OCI-LY7 (cell line): ENCODE measurements at regions not wholly inside any gene's neighbourhood (a gene's known extent, or its start where the extent isn't known, plus 50 kb on each side); places are given as distances from the start of the nearest gene placed in this dataset.

Source experiments
- EZH2phosphoT487 ChIP-seq: fragments of 200-600 bp; sonication (generic); IDR thresholded peaks from 2 replicates; pipeline ENCODE4 v1.6.1; 2018; ENCODE audit warnings: low read depth, borderline replicate concordance, mild to moderate bottlenecking, mixed run types, antibody characterized with exemption, low read length, moderate library complexity, mixed read lengths
- TF ChIP-seq, protein P1 (sequence below): fragments of 200-600 bp; sonication (generic); conservative IDR thresholded peaks from 2 replicates; pipeline ENCODE4 v1.5.1; 2014; ENCODE audit warnings: mild to moderate bottlenecking, antibody characterized with exemption, low read length, moderate library complexity, mixed read lengths

DNA sequence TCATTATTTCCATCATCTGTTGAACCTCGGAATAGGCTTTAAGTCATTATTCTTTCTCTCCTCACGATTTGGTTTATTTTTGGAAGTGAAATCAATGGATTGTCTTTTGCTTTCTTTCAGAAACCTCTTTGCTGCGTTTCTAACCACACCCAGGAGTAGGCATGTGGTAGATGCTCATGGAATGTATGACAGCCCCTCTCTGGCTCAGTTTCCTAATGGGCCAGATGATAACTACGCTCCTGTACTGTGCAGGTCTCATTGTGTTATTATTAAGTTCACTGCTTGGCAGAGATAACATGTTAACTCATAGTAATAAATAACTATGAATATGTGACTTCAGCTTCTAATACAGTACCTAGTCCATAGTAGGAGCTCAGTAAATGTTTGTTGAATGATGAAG lies 175.5 kb upstream of the KLF4 start:
- TF ChIP-seq, protein P1, sequence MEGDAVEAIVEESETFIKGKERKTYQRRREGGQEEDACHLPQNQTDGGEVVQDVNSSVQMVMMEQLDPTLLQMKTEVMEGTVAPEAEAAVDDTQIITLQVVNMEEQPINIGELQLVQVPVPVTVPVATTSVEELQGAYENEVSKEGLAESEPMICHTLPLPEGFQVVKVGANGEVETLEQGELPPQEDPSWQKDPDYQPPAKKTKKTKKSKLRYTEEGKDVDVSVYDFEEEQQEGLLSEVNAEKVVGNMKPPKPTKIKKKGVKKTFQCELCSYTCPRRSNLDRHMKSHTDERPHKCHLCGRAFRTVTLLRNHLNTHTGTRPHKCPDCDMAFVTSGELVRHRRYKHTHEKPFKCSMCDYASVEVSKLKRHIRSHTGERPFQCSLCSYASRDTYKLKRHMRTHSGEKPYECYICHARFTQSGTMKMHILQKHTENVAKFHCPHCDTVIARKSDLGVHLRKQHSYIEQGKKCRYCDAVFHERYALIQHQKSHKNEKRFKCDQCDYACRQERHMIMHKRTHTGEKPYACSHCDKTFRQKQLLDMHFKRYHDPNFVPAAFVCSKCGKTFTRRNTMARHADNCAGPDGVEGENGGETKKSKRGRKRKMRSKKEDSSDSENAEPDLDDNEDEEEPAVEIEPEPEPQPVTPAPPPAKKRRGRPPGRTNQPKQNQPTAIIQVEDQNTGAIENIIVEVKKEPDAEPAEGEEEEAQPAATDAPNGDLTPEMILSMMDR, result no peak
- no peak for TF ChIP-seq EZH2phosphoT487
